ENCODE measurements at regions not wholly inside any gene's neighbourhood (a gene's known extent, or its start where the extent isn't known, plus 50 kb on each side); places are given as distances from the start of the nearest gene placed in this dataset.

DNA sequence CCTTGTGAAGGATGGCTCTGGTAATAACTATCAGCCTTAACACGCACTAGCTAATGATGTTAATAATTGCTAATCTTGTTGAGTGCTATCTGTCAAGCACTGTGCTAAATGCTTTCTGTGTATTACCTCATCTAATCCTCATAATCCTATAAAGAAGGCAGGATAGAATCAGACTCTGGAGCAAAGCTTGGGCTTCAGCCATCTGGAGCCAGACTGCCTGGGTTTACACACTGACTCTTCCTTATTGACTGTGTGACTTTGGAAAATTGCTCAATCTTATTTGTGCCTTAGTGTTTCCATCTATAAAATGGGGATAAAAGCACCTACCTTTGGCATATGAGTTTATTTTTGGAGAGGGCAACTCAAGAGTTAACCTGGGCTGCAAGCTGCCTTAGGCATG lies 216.1 kb downstream of the NUF2 start:
- no peak for TF ChIP-seq TARDBP (IDR thresholded peaks at IDR 0.05)
- TF ChIP-seq LEF1 (IDR thresholded peaks at IDR 0.05; ENCODE audit: borderline replicate concordance) = no peak
